ENCODE measurements at regions not wholly inside any gene's neighbourhood (a gene's known extent, or its start where the extent isn't known, plus 50 kb on each side); places are given as distances from the start of the nearest gene placed in this dataset.

- Histone ChIP-seq H2AFZ (ENCODE audit: low read depth, low read length) (peak overlapping the region; percentile 28; the same call in 1 of the 2 replicates), H3K9ac (ENCODE audit: low read depth, low read length) (no peak overlapping the region)
Observed at GRCh38 chr1:222455188-222455879, 92.6 kb downstream of the HHIPL2 start.

GRCh38 chr1:222454782-222455181 lies 93.1 kb downstream of the HHIPL2 start:
- Histone ChIP-seq H3K9me3 (ENCODE audit: insufficient read depth, low read length, severe bottlenecking) (peaks cover 20% of the 10 kb centered on the region), H3K4me3 (ENCODE audit: low read depth in 1 of 2, low read length in 2 of 2) (no peak overlapping the region), H3K27ac (ENCODE audit: low read length) (no peak overlapping the region), H2AFZ (ENCODE audit: low read depth, low read length) (no peak overlapping the region; the same call in 1 of the 2 replicates), H3K4me2 (ENCODE audit: insufficient read depth, low read length) (0 out of 2 replicates have a peak overlapping the region, but pooled peaks have one; percentile 2), H3K9ac (ENCODE audit: low read depth, low read length) (no peak overlapping the region), H3K79me2 (ENCODE audit: insufficient read depth, low read length) (no peaks in the 10 kb centered on the region), H3K4me1 (ENCODE audit: insufficient read depth, low read length) (peaks cover 4% of the 10 kb centered on the region; the same call in 1 of the 2 replicates), H3K27me3 (ENCODE audit: insufficient read depth, low read length, poor library complexity) (peaks cover 2% of the 10 kb centered on the region), H4K20me1 (ENCODE audit: insufficient read depth, low read length) (no peaks in the 10 kb centered on the region), H3K36me3 (ENCODE audit: insufficient read depth, low read length) (no peaks in the 10 kb centered on the region)
- DNase-seq (no peak), ATAC-seq (ENCODE audit: insufficient read depth, low read depth) (0 out of 3 replicates have a peak, but pooled peaks have one; percentile 7)
- TF ChIP-seq EZH2 (IDR thresholded peaks at IDR 0.05; ENCODE audit: borderline replicate concordance, low read depth, low read length, severe bottlenecking) (no peak), CTCF (IDR thresholded peaks at IDR 0.05; ENCODE audit: borderline replicate concordance, extremely low read depth, low read length, poor library complexity, severe bottlenecking) (no peak)

More at GRCh38 chr1:222455188-222455879, 92.6 kb downstream of the HHIPL2 start:
- Histone ChIP-seq H3K36me3 (ENCODE audit: insufficient read depth, low read length) (no peaks in the 10 kb centered on the region), H3K27me3 (ENCODE audit: insufficient read depth, low read length, poor library complexity) (peaks cover 2% of the 10 kb centered on the region), H3K79me2 (ENCODE audit: insufficient read depth, low read length) (no peaks in the 10 kb centered on the region), H3K4me1 (ENCODE audit: insufficient read depth, low read length) (peaks cover 4% of the 10 kb centered on the region; the same call in 1 of the 2 replicates), H3K4me3 (ENCODE audit: low read depth in 1 of 2, low read length in 2 of 2) (no peak overlapping the region), H3K9me3 (ENCODE audit: insufficient read depth, low read length, severe bottlenecking) (peaks cover 20% of the 10 kb centered on the region), H4K20me1 (ENCODE audit: insufficient read depth, low read length) (no peaks in the 10 kb centered on the region), H3K4me2 (ENCODE audit: insufficient read depth, low read length) (0 out of 2 replicates have a peak overlapping the region, but pooled peaks have one; percentile 2), H3K27ac (ENCODE audit: low read length) (no peak overlapping the region)
- TF ChIP-seq EZH2 (IDR thresholded peaks at IDR 0.05; ENCODE audit: borderline replicate concordance, low read depth, low read length, severe bottlenecking) (no peak), CTCF (IDR thresholded peaks at IDR 0.05; ENCODE audit: borderline replicate concordance, extremely low read depth, low read length, poor library complexity, severe bottlenecking) (peak; percentile 96)
- DNase-seq (peak; percentile 75), ATAC-seq (ENCODE audit: insufficient read depth, low read depth) (peak; percentile 95)

GRCh38 chr1:222454186-222454585 lies 93.7 kb downstream of the HHIPL2 start:
- TF ChIP-seq EZH2 (IDR thresholded peaks at IDR 0.05; ENCODE audit: borderline replicate concordance, low read depth, low read length, severe bottlenecking) = no peak
- TF ChIP-seq CTCF (IDR thresholded peaks at IDR 0.05; ENCODE audit: borderline replicate concordance, extremely low read depth, low read length, poor library complexity, severe bottlenecking) = no peak
- Histone ChIP-seq H2AFZ (ENCODE audit: low read depth, low read length) (no peak overlapping the region), H3K79me2 (ENCODE audit: insufficient read depth, low read length) (no peaks in the 10 kb centered on the region), H3K4me2 (ENCODE audit: insufficient read depth, low read length) (no peak overlapping the region), H3K27ac (ENCODE audit: low read length) (no peak overlapping the region), H3K27me3 (ENCODE audit: insufficient read depth, low read length, poor library complexity) (peaks cover 2% of the 10 kb centered on the region), H3K4me1 (ENCODE audit: insufficient read depth, low read length) (peaks cover 4% of the 10 kb centered on the region; the same call in 1 of the 2 replicates), H3K9ac (ENCODE audit: low read depth, low read length) (no peak overlapping the region), H3K4me3 (ENCODE audit: low read depth in 1 of 2, low read length in 2 of 2) (no peak overlapping the region), H4K20me1 (ENCODE audit: insufficient read depth, low read length) (no peaks in the 10 kb centered on the region), H3K36me3 (ENCODE audit: insufficient read depth, low read length) (no peaks in the 10 kb centered on the region), H3K9me3 (ENCODE audit: insufficient read depth, low read length, severe bottlenecking) (peaks cover 20% of the 10 kb centered on the region)
- DNase-seq = no peak
- ATAC-seq (ENCODE audit: insufficient read depth, low read depth) = no peak

All from DND-41 (cell line).